Hepatocyte (in vitro differentiated cells): ENCODE measurements at regions not wholly inside any gene's neighbourhood (a gene's known extent, or its start where the extent isn't known, plus 50 kb on each side); places are given as distances from the start of the nearest gene placed in this dataset.

ENCODE experiments used
- CTCF ChIP-seq: fragments of 200-600 bp; sonication (generic); IDR thresholded peaks from 2 replicates; pipeline ENCODE4 v1.5.1; 2016; ENCODE audit warnings: antibody characterized with exemption, mild to moderate bottlenecking; ENCODE audit not compliant: poor library complexity
- EZH2 ChIP-seq: fragments of 200-600 bp; sonication (generic); IDR thresholded peaks from 2 replicates; pipeline ENCODE4 v1.6.1; 2016; ENCODE audit warnings: antibody characterized with exemption, mild to moderate bottlenecking, borderline replicate concordance
- EZH2phosphoT487 ChIP-seq: fragments of 200-600 bp; sonication (generic); IDR thresholded peaks from one replicate; pipeline ENCODE4 v1.6.1; 2018; ENCODE audit warnings: antibody characterized with exemption, mild to moderate bottlenecking, low read depth, moderate library complexity; ENCODE audit not compliant: unreplicated experiment, severe bottlenecking

- TF ChIP-seq CTCF (no peak), EZH2 (no peak), EZH2phosphoT487 (no peak)
These were observed 53.3 kb upstream of the TRIB2 start for GRCh38 chr2:12663306-12664037.
